Activated CD4-positive, alpha-beta T cell treated with anti-CD3 and anti-CD28 coated beads, Interleukin-2, amount 50 U/mL, for 48 hours (primary cell): ENCODE measurements at regions not wholly inside any gene's neighbourhood (a gene's known extent, or its start where the extent isn't known, plus 50 kb on each side); places are given as distances from the start of the nearest gene placed in this dataset.

ENCODE experiments used
- DNase-seq, 2 experiments: peaks; one replicate each; pipeline ENCODE4 v3.0.0-alpha.2; 2020

- DNase-seq: no peak
Measured at GRCh38 chr5:60177596-60177995, 284.1 kb upstream of the PDE4D start.

DNA sequence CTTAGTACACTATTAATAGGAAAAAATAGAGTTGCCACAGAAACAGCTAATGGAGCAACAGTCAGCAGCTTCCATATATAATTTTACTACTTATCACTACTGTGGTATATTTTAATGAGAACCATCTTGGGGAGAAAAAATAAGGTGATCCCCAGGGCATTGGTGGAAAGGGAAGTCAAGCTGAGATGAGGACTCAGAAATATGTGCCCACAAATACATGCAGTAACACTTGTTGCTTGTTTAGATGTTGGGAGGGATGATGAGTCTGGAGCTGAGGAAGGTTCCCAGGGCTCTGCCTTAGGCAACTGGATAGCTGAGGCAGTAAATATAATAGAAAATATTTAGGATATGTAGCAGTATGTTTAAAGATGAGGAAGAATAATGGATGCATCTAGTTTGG, 280.1 kb upstream of the PDE4D start:
- DNase-seq: no peak

- DNase-seq: no peak
Measured at GRCh38 chr5:60163762-60164161, 270.2 kb upstream of the PDE4D start.

DNA sequence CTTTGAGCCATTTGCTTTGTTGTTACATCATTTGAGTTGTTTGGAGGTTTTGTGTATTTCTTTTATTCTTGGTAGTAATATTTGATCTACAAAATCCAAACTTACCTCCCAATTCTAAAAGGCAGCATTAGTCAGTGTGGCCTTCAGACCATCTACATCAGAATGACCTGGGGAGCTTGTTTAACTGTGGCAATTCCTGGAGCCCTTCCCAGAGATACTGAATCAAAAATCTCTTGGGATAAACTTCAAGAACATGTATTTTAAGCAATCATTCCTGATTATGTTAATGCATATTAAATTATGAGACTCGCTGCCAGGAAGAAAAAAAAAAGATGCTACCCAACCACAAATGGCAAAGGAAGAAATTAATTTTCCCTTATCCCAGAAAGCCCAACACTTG, 268.9 kb upstream of the PDE4D start:
- DNase-seq: no peak

DNA sequence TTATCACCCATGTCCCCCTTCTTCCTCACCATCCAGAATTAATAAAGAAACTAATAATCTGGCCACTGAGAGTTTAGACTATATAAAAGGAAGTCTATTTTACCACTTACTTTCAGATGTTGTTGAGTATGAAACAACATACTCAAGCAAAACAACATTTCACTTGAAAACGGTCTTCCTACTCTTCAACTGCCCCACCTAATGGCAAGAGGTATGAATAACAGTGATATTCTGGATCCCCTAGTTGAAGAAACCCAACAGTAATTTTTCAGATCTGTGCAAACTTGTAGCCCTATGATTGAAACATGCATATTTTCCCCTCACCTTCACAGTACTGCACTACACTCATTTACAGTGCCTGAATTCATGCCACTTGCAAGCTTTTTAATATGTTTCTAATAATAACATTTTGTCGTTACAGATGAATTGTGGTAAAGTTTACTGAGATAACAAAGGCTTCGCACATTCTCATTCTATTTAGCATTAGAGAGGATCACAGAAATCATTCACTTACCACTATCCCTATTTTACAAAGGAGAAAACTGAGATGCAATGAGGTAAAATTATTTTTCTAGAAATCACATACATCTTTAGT, 267.9 kb upstream of the PDE4D start:
- no peak for DNase-seq

DNA sequence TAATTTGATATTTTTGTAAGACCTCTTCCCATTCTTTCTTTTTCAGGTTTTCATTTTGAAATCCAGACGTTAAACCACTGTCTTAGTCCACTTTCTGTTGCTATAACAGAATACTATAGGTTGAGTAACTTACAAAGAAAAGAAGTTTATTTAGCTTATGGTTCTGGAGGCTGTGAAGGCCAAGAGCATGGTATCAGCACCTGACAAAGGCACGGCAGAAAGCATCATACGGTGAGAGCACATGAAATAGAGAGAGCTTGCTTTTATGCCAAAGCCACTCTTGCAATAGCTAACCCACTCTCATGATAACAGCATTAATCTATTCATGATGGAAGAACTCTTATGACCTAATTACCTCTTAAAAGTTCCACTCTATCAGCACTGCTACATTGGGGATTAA, 255.6 kb upstream of the PDE4D start:
- DNase-seq: no peak

GRCh38 chr5:60148366-60148765, 254.8 kb upstream of the PDE4D start:
- no peak for DNase-seq

- DNase-seq: no peak
Measured at GRCh38 chr5:60147791-60148190, 254.3 kb upstream of the PDE4D start.

- DNase-seq: no peak
Measured at GRCh38 chr5:60143942-60144549, 250.5 kb upstream of the PDE4D start.

DNA sequence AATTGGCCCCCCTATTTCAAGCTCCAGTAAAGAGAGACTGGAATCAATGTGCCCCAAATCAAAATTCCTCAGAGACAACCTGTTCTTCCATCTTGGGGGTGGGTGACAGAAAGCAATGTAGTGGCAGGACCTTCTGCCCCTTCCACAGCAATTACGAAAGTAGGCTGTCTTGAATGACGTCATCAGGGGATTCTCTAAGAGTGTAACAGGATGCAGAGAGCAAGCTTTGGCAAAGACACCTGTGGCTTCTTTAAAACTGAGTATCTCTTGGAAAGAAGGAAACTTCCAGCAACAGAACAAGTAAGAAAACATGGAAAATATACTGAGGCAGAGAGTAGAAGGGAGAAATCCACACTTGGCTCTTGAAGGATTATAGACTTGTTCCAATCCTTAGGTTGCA, 247.6 kb upstream of the PDE4D start:
- no peak for DNase-seq

- DNase-seq: no peak
Measured at GRCh38 chr5:60136841-60137240, 243.3 kb upstream of the PDE4D start.

GRCh38 chr5:60131504-60131903, 238.0 kb upstream of the PDE4D start:
- no peak for DNase-seq

- DNase-seq: no peak
Measured at GRCh38 chr5:60125636-60126035, 232.1 kb upstream of the PDE4D start.

DNA sequence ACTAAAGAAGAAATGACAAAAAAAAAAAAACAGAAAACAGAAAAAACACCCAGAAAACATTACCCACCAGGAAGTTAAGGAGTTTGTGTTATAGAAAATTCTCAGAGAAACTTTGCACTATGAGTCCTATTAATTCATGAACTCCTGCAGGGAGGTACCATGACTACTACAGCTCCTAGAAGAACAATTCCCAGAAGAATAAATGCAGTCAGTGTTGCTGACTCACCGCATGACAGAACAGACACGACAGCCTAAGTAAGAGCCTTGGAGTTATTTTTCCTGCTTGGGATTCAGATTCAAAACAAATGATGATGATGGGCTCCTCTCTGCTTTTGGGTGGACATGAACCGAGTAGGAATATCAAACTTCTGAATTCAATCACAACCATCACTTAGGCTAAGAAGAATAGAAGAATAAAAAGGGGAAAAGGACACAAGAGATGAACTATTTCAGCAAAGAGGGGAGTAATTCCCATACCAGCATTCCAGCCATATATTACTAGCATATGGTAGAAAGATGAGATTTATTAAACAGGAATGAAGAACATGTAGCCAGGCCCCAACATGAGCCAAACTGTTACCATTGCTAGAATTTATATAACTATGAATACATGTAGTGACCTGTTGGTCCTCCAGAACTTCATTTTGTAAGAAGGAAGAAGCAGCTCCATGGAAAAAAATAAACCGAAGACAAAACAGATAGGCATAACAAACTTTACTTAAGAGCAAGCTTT, 209.6 kb upstream of the PDE4D start:
- DNase-seq: no peak

GRCh38 chr5:60101573-60101972, 208.0 kb upstream of the PDE4D start:
- DNase-seq: no peak

DNA sequence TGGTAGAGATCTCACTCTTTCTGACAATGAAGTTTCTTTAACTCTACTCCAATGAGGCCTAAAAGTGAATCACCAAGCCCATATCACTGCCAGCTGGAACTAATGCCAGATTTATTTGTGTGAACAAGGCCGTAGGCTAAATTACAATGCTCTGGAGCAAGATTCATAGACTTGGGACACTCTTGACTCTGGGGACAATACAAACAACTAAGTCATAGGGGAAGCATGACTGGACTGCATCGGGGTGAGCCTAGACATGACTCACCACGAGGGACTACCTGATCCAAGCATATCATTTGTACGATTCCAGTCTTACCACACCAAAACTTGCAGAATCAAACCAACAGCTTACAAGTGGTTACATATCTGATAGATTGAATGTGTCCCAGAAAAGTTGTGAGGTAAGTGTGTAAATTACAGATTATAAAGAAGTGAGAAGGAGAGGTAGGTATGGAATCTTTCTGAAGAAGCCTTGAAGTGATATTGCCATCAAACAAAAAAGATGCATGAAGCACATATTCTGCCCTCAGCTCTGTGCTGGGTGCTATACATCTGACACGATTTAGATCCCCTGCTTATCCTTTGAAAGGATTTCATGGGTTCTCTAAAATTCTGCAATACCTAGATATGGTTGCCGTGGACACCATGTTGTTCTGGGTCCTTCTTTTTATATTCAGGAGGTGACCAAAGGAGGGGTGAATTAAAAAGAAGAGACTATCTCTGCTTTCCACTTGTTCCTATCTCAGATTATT, 199.3 kb upstream of the PDE4D start:
- no peak for DNase-seq

GRCh38 chr5:60086583-60086982, 193.1 kb upstream of the PDE4D start:
- no peak for DNase-seq

- DNase-seq: no peak
Measured at GRCh38 chr5:60084226-60084625, 190.7 kb upstream of the PDE4D start.

GRCh38 chr5:60077292-60077691, 183.8 kb upstream of the PDE4D start:
- no peak for DNase-seq

- no peak for DNase-seq
Measured at GRCh38 chr5:60076746-60077145, 183.2 kb upstream of the PDE4D start.

DNA sequence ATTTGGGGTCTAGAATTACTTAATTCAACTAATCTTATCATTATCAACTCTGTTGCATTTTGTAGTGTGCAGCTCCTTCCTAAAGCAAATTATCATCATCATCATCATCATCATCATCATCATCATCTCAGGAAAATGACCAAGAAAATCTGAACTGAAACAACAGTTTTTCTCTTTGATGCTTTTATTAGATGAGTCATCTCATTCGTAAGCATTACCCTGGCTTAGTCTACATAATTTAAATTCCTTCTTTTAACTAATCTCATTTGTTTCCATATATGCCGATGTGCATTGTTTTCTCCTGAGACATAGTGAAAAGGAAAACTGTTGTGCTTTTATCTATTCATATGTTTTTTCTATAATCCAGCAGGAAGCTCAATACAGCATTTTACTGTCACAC, 173.0 kb upstream of the PDE4D start:
- no peak for DNase-seq

- no peak for DNase-seq
Measured at GRCh38 chr5:60060389-60060788, 166.9 kb upstream of the PDE4D start.

DNA sequence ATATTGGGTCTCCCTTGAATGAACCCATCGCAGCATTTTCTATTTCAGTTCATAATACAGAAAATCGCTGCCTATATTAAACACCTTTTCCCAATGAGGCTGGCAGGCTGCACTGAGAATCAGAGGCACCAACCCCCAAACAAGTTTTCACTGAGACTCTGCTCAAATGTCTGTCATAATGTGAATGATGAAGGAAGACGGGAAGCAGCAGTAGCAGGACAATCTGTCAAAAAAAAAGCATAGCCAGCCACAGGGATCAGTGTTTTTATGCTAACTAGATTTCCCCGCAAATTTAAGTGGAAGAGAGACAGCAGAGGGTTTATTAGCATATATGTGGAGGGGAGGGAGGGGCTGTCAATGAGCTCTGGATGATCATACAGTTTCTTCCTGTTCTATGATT, 162.7 kb upstream of the PDE4D start:
- no peak for DNase-seq

DNA sequence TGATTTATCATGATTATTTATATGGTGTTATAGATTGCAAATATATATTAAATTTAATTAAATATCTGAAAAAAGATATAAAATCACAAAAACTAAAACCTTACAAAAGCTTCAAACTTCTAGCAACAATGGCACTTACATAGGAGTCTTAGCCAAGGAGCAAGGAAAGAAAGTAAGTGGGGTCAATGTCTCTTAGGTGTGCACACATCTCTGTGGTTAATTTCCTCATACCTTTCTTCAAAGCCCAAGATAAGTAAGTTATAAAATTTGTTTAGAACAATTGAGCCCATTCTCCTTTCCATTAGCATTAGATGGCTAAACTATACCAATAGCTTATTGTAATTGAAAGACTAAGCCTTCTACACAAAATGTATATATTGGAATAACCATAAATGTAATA, 161.6 kb upstream of the PDE4D start:
- DNase-seq: no peak
